Breast epithelium (tissue), 3 donors: ENCODE measurements at regions not wholly inside any gene's neighbourhood (a gene's known extent, or its start where the extent isn't known, plus 50 kb on each side); places are given as distances from the start of the nearest gene placed in this dataset.

Experiments
- CTCF ChIP-seq, 3 donors: fragments of 450-650 bp; IDR thresholded peaks; one replicate each; pipeline ENCODE4 v1.5.1; 2016 to 2017; ENCODE audit warnings: antibody characterized with exemption in 3 of 3, mild to moderate bottlenecking in 3 of 3, moderate library complexity in 3 of 3
- POLR2A ChIP-seq: fragments of 450-650 bp; IDR thresholded peaks from one replicate; pipeline ENCODE4 v1.6.1; 2016; ENCODE audit warnings: antibody characterized with exemption, mild to moderate bottlenecking, moderate library complexity

DNA sequence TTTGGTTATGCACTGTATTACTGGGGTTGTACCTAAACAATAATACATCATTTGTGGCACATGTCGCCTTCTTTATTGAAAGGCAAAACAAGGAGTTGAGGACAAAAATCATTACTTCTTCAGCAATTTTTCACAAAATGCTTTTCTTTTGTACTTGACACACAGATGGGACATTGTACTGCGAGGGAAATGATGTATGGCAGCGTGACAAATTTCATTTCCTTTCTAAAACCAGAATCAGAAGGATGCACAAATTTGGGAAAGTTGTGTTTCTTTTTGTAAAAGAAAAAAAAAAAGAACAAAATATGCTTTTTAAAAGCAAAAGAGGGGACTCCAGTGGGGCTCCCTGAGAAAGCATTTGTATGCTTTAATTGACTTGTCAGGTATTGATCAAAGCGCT is 394.0 kb upstream of the SLC35B3 start:
- TF ChIP-seq POLR2A (no peak), CTCF (IDR thresholded peaks at IDR 0.05) (no peak)
